HG02870 (cell line): ENCODE measurements at regions not wholly inside any gene's neighbourhood (a gene's known extent, or its start where the extent isn't known, plus 50 kb on each side); places are given as distances from the start of the nearest gene placed in this dataset.
A peak's percentile ranks its signal among the peaks of the same experiment; 100 is the strongest.
"Not testable (repeated sequence)": the region's sequence is repeated elsewhere in the genome, so short reads cannot be mapped to it uniquely, and the experiment has no call there.

Experiments used
- ATAC-seq: cut with Tn5 transposase; IDR thresholded peaks from one replicate; pipeline ENCODE4 v1.9.1; 2021; ENCODE audit warnings: mild to moderate bottlenecking, moderate library complexity; ENCODE audit not compliant: unreplicated experiment

- ATAC-seq, result no peak
Measured at GRCh38 chr4:144366425-144366824, 225.9 kb upstream of the GYPA start.

- ATAC-seq, result no peak
Measured at GRCh38 chr4:144371485-144371884, 231.0 kb upstream of the GYPA start.

DNA sequence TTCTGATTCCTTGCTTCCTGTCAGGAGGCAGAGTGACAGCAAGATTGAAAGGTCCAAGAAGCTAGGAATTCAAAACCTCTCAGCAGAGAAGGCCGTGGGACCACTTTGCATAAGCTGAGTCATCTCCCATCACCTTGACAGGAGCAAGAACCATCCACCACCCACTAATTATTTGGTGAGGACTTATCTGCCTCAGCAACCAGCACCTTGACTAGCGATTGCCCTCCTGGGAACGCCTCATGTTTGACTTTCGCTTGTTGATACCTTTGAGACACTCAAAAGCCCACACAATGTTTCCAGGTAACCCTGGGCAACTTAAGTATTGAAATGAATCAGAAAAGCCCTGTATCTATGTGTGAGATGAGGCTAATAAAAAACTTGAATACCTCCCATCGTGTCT, 233.5 kb upstream of the GYPA start:
- peak; percentile 91 for ATAC-seq

DNA sequence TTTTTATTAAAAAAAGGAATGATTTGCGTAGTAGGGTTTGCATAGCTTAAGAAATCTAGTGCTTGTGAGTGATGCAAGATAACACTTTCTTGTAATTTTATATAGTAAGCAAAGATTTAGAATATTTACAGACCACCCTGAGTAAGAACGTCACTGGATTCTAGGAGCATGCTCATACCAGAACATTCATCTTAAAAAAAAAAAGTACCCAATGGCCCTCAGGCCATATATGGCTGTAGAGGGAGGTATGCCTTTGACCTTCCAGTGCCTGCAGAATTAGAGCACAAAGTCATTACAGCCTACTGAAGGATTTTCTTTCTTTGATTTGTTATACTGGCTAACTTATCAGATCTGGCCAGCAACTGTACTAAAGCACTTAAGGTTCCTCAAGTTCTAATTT, 236.3 kb upstream of the GYPA start:
- ATAC-seq, result no peak

- ATAC-seq, result no peak
Measured at GRCh38 chr4:144384408-144384807, 243.9 kb upstream of the GYPA start.

DNA sequence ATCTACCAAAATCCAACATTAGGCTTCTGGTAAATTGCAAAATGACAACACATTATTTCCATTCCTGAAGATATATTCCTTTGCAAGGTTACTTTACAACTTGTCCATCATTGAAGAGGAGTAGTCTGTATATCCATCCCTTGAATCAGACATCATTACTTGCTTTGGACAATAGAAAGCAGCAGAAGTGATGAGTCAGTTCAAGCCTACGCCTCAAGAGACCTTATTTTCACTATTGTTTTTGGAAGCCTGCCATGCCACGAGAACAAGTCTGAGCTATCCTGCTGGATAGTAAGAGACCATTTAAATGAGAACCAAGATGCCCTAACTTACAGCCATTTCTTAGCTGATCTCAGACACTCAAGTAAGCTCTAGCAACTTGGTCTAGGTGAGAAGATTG, 246.0 kb upstream of the HHIP start:
- ATAC-seq, result peak; percentile 83

GRCh38 chr4:144402176-144402575, 243.8 kb upstream of the HHIP start:
- ATAC-seq, result no peak

- ATAC-seq, result no peak
Measured at GRCh38 chr4:144402999-144403398, 243.0 kb upstream of the HHIP start.

DNA sequence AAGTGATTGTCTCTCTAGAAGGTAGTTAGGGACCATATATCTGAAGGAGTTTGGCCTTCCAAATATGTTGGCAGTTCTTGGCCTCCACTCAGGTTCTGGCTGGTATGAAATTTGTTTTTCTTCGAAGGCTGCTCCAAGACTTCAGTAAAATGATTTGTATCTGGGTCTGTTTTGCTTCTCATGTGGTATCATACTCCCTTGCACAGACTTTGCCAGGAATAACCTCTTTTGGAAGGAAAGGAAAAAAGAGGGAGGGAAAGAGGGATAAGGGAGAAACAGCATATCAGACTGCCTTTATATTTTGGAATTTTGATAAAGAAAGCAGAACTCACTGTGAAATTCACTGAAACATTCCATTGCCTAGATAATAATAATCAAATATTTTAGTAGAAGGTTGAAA, 242.1 kb upstream of the HHIP start:
- no peak for ATAC-seq

DNA sequence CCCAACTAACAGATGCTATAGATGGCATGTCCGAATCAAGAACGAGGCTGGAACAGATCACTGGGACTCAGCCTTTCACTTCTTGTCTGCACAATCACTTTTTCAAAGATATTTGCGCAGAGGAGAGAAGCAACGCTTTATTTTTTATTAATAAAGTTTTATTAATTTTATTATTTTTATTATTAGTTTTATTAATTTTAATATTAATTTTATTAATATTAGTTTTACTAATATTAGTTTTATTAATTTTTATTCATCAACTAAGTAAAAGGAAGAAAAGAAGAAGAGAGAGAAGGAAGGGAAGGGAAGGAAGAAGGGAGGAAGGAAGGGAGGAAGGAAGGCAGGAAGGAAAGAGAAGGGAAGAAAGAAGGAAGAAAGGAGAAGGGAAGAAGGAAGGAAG, 236.4 kb upstream of the HHIP start:
- no peak for ATAC-seq

DNA sequence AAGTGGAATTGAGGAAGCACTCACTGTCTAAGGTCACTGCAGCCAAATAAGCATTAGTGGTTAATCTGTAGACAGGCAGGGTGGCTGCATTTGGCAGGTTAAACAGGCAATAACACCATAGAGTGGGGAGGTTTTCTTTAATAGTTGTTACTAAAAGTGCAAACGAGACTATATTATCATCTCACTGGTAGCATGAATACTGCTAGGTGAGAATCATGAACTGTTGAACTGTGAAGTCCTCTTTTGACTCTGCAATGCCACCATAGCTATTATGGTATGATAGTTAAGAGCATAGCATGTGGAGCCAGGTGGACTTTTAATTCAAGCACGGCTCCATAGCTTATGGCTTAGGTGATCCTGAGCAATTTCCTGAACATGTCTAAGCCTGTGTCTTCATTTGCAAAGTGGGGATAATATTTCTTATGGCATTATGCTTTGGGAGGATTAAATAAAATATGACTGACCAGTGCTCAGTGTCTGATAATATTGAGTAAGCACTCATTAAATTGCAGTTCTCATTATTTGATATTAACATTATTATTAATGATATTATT, 235.6 kb upstream of the HHIP start:
- ATAC-seq, result peak; percentile 35

- ATAC-seq, result peak; percentile 71
Measured at GRCh38 chr4:144411119-144411518, 234.8 kb upstream of the HHIP start.

GRCh38 chr4:144411700-144412099, 234.3 kb upstream of the HHIP start:
- peak; percentile 77 for ATAC-seq

DNA sequence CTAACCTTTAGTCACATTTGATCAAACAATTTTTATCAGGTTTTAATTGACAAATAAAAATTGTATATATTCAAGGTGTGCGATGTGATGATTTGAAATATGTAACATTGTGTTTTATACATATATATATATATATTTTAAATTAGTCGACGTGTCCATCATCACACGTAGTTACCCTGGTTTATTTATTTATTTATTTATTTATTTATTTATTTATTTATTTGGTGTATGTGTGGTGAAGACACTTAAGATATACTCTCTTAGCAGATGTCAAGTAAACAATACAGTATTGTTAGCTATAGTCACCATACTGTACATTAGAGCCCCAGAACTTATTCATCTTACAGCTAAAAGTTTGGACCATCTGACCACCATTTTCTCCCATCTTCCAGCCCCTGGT, 224.9 kb upstream of the HHIP start:
- no peak for ATAC-seq

- ATAC-seq, result no peak
Measured at GRCh38 chr4:144421839-144422565, 224.0 kb upstream of the HHIP start.

GRCh38 chr4:144423930-144424329, 222.0 kb upstream of the HHIP start:
- ATAC-seq, result no peak

GRCh38 chr4:144426023-144426422, 219.9 kb upstream of the HHIP start:
- ATAC-seq, result not testable (repeated sequence)

DNA sequence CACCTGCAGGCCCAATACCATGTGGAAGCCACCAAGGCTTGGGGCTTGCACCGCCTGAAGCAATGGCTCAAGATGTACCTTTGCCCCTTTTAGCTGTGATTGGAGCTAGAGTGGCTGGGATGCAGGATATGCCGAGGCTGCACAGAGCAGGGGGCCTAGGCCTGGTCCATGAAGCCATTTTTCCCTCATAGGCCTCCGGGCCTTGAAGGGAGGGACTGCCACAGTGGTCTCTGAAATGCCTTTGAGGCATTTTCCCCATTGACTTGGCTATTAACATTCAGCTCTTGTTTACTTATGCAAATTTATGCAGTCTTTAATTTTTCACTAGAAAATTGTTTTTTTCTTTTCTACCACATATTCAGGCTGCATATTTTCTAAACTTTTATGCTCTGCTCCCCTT, 203.2 kb upstream of the HHIP start:
- ATAC-seq, result no peak

DNA sequence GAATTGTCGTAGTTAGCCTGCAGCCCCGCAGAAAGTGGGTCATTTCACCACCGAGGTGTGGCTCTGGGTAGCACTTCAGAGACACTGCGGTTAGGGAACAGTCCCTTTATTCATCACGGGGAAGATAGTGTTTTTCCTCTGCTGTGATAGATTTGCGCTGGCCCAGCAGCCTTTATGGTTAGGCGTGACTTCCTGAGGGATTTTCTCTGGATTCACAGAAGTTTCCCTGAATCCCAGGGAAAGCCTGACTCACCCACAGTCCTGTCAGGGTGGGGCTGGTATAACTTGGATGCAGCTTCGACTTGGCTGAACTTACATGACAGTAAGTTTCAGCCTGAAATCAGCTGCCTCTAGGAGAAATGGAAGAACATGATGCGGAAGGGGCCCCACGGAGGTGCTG, 196.3 kb upstream of the HHIP start:
- ATAC-seq, result no peak

DNA sequence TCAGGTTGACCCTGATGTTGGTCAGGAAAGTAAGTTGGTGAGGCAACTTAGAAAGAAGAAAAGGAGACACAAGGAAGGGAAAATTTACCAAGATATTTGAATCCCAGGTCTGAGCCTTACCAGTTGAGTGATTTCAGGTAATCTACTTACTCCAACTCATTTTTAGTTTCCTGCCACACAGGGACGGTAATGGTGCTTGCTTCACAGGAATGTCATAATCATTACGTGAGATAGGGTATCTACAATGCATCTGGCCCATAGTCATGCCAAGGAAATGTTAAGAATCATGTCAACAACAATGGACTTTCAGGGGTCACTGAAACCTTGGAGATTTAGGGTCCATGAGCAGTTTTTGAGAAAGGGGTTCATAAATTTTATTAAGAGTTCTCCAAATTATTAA, 195.4 kb upstream of the HHIP start:
- no peak for ATAC-seq

DNA sequence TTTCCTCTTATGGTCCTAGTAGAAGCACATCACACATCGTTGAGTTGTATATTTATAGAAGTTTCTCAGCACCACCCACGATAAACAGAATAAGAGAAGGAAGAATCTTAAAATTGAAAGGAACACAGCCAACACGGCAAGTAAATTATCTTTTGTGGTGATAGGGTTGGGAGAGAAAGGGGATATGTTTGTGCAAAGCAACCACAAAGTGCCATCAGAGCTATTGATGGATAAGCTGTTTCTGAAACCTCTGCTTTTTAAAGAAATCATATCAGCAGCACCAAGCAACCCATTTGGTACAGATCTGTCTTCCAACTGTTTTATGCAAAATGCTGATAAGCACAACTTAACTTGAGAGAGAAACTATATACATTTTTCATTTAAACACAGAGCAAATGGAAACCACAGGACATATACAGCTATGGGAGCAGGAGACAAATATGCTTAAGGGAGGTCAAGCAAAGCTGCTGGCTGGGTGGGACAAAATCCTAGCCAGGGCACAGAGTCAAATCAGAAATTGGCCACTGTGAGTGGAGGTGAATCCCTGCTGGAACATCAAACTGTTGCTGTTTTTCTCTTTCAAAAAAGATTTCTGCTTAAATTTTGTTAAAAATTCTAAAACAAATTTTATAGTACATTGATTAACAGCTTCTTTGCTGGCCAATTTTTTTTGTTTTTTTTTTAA, 194.0 kb upstream of the HHIP start:
- ATAC-seq, result no peak

GRCh38 chr4:144456196-144456595, 189.8 kb upstream of the HHIP start:
- ATAC-seq, result no peak
